ENCODE measurements at regions not wholly inside any gene's neighbourhood (a gene's known extent, or its start where the extent isn't known, plus 50 kb on each side); places are given as distances from the start of the nearest gene placed in this dataset.
"Not testable (repeated sequence)": the region's sequence is repeated elsewhere in the genome, so short reads cannot be mapped to it uniquely, and the experiment has no call there.

DNA sequence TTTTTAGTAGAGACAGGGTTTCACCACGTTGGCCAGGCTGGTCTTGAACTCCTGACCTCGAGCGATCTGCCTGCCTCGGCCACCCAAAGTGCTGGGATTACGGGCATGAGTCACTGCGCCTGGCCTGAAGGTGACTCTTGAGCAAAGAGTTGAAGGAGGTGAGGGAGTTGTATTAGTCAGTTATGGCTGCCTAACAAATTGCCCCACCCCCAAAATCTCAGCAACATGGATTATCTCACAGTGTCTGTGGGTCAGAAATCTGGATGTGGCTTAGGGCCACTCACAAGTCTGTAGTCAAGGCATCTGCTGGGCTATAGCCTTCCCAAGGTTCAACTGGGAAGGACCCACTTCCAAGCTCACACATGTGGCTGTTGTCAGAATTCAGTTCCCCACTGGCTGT lies 52.8 kb upstream of the ADGRE5 start:
- no peak for DNase-seq
- no peak for ATAC-seq (ENCODE audit: poor library complexity)
- intact Hi-C loops (cut with DNase I): no loop called here

DNA sequence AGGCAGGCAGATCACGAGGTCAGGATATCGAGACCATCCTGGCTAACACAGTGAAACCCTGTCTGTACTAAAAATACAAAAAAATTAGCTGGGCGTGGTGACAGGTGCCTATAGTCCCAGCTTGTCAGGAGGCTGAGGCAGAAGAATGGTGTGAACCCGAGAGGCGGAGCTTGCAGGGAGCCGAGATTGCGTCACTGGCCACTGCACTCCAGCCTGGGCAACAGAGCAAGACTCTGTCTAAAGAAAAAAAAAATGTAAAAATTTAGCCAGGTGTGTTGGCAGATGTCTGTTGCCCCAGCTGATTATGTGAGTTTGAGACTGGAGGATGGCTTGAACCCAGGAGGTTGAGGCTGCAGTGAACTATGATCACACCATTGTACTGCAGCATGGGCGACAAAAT lies 54.2 kb upstream of the ADGRE5 start:
- ATAC-seq (ENCODE audit: poor library complexity); intact Hi-C loops (cut with DNase I); DNase-seq: not testable (repeated sequence)

DNA sequence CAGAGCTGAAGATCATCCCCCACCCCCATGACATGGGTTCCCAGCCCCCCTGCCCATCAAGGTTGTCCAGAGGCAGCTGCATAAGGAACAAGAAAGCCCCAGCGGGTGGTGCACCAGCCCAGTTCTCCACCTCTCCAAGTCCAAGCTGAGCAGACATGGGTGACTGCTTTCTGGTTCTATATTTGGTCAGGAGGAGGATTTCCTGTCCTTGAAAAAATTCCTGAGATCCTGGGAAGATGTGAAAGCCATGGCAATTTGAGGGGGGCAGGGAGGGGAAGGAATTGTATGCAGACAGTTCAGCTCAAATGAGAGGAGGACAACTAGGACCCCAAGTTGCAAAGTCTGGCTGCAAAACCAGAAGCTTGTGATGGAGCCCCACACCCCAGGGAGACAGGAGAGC lies 55.4 kb upstream of the ADGRE5 start:
- no peak for DNase-seq
- no peak for ATAC-seq (ENCODE audit: poor library complexity)
- intact Hi-C loops (cut with DNase I): no loop called here

DNA sequence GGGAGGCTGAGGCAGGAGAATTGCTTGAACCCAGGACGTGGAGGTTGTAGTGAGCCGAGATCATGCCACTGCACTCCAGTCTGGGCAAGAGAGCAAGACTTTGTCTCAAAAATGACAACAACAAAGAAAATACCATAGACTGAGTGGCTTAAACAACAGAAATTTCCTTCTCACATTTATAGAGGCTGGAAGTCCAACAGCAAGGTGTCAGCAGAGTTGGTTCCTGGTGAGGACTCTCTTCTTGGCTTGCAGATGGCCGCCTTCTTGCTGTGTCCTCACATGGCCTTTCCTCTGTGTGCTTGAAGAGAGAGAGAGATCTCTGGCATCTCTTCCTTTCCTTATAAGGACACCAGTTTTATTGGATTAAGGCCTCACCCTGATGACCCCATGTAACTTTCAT lies 56.1 kb upstream of the ADGRE5 start:
- no peak for ATAC-seq (ENCODE audit: poor library complexity)
- DNase-seq: no peak
- intact Hi-C loops (cut with DNase I): no loop called here

DNA sequence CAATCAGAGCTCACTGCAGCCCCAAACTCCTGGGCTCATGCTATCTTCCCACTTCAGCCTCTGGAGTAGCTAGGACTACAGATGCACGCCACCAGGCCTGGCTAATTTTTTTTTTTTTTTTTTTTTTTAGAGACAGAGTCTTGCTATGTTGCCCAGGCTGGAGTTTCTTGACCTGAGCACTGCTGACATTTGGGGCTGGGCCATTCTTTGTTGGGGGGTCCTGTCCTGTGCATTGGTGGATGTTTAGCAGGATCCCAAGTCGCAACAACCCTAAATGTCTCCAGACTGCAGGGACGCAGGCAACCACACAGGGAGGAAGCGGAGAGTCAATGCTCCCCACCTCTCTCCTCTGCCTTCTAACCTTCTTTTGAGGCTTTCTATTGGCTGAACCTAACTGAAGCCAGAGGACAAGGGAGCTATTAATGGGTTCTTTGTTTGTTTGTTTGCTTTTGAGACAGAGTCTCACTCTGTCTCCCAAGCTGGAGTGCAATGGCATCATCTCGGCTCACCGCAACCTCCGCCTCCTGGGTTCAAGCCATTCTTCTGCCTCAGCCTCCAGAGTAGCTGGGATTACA lies 58.3 kb upstream of the ADGRE5 start:
- intact Hi-C loops (cut with DNase I): no loop called here
- ATAC-seq (ENCODE audit: poor library complexity) (no peak), DNase-seq (no peak)

DNA sequence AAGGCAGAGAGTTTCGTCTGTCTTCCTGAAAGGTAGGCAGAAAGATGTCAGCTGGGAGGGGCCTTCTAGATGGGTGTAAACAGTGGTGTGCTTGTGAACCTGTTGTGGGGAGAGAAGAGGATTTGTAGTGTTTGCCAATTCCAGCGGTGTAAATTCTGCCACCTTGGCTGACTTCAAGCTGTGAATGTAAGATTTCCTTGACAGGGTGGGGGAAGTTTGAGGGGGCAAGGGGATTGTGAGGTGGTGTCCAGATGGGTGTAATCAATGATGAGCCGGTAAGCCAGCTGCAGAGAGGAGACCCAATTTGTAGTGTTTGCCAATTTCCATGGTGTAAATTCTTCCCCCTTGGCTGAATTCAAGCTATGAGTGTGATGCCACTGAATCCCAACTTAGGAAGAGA lies 61.0 kb upstream of the ADGRE5 start:
- ATAC-seq (ENCODE audit: poor library complexity) (no peak), DNase-seq (no peak)
- intact Hi-C loops (cut with DNase I): no loop called here

DNA sequence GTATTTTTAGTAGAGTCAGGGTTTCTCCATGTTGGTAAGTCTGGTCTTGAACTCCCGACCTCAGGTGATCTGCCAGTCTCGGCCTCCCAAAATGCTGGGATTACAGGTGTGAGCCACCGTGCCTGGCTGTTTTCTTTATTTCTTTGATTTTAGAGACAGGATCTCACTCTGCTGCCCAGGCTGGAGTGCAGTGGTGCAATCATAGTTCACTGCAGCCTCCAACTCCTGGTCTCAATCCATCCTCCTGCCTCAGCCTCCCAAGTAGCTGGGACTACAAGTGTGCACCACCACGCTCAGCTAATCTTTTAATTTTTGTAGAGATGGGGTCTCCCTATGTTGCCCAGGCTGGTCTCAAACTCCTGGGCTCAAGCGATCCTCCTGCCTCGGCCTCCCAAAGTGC lies 61.5 kb upstream of the ADGRE5 start:
- DNase-seq; ATAC-seq (ENCODE audit: poor library complexity); intact Hi-C loops (cut with DNase I): not testable (repeated sequence)

DNA sequence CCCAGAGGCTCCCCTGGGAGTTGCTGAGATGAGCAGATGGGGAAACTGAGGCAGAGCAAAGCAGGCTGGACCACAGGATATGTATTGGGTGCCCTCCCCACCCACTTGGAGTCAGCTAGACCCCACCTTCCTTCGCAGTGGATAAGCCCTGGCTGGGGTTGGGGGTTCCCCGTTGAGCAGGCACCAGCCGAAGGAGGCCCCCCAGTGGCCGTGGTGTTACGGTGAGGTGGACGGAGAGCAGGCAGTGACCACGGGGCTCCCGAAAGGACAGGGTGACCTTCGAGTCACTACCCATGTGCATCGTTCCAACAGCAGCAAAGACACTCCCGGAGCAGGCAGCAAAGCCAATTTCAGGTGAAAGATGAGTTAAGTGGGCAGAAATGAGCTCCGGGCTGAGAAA lies 62.4 kb upstream of the ADGRE5 start:
- ATAC-seq (ENCODE audit: poor library complexity): peak; percentile 31
- intact Hi-C loops (cut with DNase I): no loop called here

DNA sequence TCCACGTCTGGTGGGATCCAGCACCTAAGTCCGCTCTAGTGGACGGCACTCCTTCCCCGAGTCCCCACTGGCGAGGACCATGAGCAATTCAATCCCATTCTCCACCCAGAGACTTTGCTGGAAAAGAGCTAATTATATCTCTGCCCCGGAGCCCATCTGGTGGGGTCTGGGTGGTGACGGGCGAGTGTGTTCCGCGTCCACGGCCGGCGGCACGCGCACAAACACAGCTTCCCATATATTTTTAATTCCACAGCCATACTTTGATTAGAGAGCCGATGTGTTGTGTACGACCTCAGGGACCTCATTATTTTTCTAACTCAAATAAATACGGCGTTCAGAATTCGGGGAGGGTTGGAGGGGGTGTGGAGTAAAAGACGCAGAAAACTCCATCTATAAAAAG lies 64.1 kb upstream of the ADGRE5 start:
- ATAC-seq (ENCODE audit: poor library complexity) (no peak), DNase-seq (no peak)
- intact Hi-C loops (cut with DNase I): no loop called here

More for the DNA sequence above, 62.4 kb upstream of the ADGRE5 start:
- DNase-seq: peak; percentile 47

DNA sequence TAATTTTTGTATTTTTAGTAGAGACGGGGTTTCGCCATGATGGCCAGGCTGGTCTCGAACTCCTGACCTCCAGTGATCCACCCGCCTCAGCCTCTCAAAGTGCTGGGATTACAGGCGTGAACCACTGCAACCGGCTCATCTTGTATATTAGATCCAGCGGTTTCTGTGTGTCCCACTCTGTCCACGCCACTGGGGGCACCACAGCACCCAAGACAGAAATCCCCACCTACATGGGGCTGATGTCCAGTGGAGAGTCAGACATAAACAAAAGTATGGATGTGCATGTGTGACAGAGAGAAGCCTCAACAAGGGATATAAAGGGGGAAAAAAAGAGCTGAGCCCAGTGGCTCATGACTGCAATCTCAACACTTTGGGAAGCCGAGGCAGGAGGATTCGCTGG lies 65.8 kb upstream of the ADGRE5 start:
- DNase-seq (no peak), ATAC-seq (ENCODE audit: poor library complexity) (no peak)
- intact Hi-C loops (cut with DNase I): no loop called here

DNA sequence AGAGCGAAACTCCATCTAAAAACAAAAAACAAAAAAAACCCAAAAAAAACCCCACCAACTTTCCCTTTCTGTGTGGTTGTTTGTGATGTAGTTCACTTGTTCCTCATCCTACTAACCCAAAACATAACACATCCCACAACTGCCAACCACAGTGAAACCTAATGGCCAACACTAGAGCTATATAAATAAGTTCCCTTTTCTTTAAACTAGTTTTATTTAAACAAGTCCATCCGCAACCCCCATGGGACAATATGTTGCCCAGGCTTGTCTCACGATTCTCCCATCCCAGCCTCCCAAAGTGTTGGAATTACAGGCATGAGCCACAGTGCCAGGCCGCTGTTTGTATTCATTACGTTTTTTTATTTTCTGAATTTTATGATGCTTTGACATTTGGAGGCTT lies 71.2 kb upstream of the ADGRE5 start:
- no peak for DNase-seq
- no peak for ATAC-seq (ENCODE audit: poor library complexity)
- intact Hi-C loops (cut with DNase I): no loop called here

DNA sequence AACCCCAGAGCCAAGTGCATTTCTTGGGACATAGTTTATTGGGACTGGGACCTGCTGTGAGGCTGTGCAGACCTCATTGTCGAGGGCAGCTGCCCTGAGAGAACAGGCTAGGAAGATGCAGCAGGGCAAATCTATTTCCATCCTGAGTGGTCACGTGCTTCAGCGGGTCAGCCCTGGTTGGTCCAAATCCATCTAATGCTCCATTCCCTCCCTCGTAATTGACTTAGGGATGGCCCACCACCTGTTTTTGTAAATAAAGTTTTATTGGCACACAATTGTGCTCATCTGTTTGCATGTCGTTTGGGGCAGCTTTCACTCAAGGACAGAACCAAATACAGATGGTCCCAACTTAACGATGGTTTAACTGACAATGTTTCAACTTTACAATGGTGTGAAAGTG lies 75.5 kb upstream of the ADGRE5 start:
- intact Hi-C loops (cut with DNase I): no loop called here
- no peak for DNase-seq
- no peak for ATAC-seq (ENCODE audit: poor library complexity)

DNA sequence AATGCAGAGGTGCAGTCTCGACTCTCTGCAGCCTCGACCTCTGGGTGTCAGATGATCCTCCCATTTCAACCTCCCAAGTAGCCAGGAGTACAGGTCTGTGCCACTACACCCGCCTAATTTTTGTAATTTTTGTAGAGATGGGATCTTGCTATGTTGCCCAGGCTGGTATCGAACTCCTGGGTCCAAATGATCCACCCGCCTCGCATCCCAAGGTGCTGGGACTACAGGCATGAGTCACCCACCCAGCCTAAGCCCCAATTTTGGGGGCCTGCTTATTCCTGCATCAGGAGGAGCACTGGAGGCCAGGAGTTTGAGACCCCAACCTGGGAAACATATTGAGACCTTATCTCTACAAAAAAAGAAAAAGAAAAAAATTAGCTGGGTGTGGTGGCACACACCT lies 80.1 kb upstream of the ADGRE5 start:
- DNase-seq (no peak), ATAC-seq (ENCODE audit: poor library complexity) (no peak)
- intact Hi-C loops (cut with DNase I): no loop called here

DNA sequence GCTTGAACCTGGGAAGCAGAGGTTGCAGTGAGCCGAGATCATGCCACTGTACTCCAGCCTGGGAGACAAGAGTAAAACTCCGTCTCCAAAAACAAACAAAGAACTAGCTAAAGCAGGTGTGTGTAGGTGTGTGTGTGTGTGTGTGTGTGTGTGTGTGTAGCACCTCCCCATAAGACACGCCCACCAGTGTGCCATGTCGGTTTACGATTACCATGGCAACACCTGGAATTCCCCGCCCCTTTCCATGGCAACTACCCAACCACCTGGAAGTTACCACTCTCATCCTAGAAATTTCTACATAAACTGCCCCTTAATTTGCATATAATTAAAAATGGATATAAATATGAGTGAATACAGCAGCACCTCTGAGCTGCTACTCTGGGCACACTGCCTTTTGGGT lies 80.9 kb upstream of the ADGRE5 start:
- DNase-seq: no peak
- no peak for ATAC-seq (ENCODE audit: poor library complexity)
- intact Hi-C loops (cut with DNase I): no loop called here

DNA sequence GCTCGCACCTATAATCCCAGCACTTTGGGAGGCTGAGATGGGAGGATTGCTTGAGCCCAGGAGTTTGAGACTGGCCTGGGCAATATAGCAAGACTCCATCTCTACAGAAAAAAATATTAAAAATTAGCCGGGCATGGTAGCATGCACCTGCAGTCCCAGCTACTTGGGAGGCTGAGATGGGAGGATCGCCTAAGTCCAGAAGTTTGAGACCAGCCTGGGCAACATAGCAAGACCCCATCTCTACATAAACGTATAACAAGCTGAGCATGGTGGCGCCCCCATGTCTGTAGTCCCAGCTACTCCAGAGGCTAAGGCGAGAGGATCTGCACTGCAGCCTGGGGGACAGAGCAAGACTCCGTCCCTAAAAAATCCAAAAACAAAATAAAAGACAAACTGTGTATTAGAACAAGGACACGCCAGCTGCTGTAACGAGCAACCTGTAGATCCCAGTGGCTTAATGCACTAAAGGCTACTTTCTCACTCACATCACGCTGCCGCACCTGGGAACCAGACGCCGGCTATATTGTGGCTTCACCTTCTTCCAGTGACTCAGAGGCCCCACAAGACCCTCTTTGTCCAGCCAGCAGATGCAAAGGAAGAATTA lies 81.9 kb upstream of the ADGRE5 start:
- not testable (repeated sequence) for DNase-seq; ATAC-seq (ENCODE audit: poor library complexity)

DNA sequence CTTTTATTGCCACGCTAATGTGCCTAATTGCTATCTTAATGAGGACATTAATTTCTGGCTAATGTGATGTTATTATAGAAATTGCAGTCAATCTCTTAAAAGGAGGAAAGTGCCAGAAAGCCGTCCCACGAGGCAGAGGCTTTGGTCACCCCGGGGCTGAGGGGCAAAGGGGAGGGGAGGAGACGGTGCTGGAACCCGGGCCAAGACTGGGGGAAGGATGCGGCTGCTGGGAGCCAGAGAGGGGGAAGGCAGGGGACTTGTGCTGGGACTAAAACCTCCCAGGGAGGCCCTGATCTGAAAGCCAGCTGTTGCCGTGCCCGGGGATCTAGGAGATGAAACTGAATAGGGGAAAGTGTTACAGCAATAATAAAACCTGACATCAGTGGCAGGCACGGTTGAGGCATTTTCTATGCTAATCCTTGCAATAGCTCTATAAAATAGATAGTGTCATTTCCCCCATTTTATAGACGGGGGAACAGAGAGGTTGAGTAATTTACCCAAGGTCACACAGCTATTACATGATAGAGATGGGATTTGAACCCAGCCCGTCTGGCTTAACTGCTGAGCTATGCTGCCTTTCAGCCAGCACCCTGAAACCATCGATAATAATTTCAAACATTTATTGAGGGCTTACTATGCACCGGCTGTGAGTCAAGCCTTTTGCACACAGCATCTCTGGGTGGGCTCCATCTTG lies 83.2 kb upstream of the ADGRE5 start:
- DNase-seq; ATAC-seq (ENCODE audit: poor library complexity); intact Hi-C loops (cut with DNase I): not testable (repeated sequence)

More for the DNA sequence above, 81.9 kb upstream of the ADGRE5 start:
- intact Hi-C loops (cut with DNase I): not testable (repeated sequence)

DNA sequence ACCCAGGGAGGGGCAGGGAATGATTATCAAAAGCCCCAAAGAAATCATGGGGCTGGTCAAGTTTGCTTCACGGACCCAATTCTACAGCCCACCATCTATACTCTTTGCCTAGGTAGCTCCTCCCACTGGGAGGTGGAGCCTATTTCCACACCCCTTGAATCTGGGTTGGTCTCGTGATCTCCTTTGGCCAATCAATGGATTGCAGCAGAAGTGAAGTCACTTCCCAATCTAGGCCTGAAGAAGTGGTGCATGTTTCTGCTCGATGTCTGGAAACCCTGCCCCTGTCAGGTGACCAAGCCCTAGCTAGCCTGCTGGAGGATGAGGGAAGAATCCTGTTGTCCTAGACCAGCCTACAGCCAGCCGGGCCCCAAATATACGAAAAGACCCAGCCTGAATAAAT lies 86.3 kb upstream of the ADGRE5 start:
- intact Hi-C loops (cut with DNase I); DNase-seq; ATAC-seq (ENCODE audit: poor library complexity): not testable (repeated sequence)

DNA sequence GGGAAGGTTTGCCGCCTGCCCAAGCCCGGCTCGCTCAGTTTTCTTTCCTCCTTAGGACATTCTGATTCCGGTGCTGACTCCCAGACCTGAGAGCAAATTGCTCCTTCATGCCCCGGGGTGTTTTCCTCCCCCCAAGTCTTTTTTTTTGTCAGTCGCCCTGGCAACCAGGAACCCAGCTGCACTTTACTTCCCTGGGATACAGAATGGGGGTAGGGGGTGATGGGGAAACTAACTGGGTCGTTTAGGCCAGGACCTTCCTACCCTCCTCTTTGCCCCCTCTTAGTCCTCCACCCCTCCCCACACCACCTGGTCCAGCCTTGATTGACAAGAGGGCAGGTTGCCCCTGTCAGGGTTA lies 87.5 kb upstream of the ADGRE5 start:
- ATAC-seq (ENCODE audit: poor library complexity); DNase-seq; intact Hi-C loops (cut with DNase I): not testable (repeated sequence)

DNA sequence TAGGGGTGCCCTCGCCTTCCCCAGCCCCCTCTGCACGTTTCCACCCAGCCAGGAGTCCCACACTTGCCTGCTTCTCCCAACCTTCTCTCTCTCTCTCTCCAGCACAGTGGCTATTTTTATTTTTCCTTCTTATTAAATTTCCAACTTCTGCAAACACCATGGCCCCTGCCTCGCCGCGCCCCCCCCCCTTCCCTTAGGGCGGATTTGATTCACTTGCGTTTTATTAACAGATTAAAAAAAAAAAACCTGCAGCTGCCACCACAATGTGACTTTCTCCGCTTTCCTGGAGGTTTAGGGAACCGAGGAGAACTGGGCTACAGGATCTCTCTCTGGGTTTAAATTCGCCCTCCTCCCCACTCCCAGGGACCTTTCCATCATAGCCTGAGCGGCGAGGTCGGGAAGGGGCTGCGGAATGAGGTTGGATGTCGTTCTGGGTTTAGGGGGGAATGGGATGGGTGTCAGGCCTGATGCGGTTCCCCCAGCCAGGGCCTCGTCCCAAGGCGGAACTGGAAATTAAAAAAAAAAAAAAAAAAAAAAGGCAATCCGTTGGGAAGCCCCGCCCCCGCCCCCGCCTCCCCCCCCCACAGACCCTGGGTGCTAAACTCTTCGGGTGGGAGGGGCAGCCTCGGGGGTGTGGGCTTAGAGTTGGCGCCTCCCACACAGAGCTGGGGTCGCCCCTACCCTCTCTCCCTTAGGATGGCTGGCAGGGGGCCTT lies 87.3 kb upstream of the ADGRL1 start:
- ATAC-seq (ENCODE audit: poor library complexity): peak; percentile 47
- intact Hi-C loops (cut with DNase I); DNase-seq: not testable (repeated sequence)

DNA sequence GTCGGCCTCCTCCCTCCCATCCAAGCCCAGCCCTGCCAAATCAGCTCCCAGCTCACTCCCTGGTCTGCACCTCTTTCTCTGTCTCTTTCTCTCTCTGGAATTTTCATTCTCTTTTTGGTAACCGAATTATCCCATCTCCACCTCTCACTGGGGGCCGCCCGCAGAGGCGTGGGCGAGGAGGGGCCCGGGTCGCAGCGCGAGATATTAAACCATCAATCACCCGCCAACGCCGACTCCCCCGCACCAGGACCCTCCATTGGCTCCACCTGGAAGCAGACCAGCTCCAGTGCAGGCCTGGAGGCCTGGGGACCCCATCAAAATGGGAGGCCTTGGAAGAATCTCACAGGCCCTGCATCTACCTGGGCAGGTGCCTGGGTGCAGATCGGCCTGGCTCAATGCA lies 83.8 kb upstream of the ADGRL1 start:
- DNase-seq; ATAC-seq (ENCODE audit: poor library complexity); intact Hi-C loops (cut with DNase I): not testable (repeated sequence)
